ENCODE measurements at regions not wholly inside any gene's neighbourhood (a gene's known extent, or its start where the extent isn't known, plus 50 kb on each side); places are given as distances from the start of the nearest gene placed in this dataset.

DNA sequence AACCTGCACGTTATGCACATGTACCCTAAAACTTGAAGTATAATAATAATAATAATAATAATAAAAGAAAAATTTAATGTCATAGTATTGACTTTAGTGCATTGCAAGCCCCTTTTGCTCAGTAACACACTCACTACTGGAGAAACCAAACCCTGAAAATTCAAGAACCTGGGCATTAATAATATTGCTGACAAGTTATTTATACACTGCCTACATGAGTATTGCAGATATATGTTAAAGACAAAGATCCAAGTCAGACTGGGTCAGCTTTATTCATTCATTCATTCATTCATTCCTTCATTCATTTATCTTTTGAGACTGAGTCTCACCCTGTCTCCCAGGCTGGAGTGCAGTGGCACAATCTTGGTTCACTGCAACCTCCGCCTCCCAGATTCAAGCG is 1711.2 kb downstream of the TP53TG3F start:
- no peak for DNase-seq (ENCODE audit: low read depth)

DNA sequence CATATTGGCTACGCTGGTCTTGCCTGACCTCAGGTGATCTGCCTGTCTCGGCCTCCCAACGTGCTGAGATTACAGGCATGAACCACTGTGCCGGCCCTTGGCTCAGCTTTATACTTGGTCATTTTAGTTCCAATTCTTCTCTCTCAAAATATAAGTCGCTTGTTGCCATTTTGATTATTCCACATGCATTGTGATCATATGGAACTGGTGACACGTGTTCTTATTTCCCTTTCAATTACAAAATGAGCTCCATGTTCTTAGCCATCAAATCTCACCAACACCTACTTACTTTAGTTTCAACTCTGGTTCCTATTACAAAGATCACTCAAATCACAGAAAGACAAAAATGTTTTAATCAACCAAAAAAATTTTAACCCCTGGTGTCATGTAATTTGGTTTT is 1711.7 kb downstream of the TP53TG3F start:
- DNase-seq (ENCODE audit: low read depth), result no peak

DNA sequence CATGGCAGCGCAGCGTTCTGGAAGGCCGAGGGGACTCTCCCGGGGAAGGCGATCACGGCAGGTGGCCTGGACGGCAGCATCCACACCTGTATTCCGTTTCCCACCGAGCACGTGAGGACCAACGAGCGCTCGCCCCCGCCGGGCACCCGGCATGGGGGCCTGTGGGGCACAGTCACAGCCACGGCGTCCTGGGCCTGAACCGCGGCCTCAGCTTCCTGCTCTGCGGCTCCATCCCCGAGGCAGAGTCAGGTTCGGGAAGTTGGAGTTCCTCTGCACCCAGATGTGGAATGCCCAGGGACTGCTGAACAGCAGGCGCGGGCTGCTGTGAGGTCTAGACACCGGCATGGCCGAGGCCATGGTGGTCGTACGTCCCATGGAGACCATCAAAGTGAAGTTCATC is 1713.9 kb downstream of the TP53TG3F start:
- DNase-seq (ENCODE audit: low read depth), result no peak

GRCh38 chr16:35174016-35174415 is 1714.6 kb downstream of the TP53TG3F start:
- no peak for DNase-seq (ENCODE audit: low read depth)

DNA sequence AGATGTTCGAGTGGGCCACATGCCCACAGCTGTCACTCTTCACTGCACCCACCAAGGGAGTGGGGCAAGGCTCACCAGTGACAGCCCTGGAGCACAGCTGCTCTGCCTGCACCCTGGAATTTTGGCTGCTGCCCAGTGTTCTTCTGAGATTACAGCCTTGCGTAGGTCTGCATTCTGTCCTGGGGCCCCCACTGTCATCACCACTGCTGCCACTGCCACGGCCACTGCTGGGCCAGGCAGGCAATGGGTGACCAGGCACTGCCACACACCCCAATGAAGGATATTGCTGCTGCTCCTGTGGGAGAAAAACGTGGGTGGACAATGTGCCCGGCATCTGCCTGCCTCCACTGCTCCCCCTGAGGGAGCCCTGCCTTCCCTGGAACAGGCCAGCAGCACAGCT is 1717.0 kb downstream of the TP53TG3F start:
- DNase-seq (ENCODE audit: low read depth), result no peak

DNA sequence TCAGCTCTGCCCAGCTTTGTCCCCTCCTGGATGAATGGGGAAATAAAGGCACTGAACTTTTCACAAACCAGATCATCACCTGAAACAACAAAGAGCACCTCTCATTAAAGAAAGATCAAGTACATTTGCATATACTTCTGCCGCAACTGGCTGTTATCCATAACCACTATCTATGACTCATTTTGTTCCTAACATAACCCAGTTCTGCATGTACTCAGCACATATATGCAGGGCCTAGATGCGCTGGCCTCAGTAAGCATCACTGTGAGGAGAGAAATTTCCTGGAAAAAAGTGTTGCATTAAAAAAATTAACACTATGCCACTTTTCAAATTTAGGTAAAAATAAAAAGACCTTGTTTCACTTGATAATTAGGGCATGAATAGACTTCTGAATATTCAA is 1718.4 kb downstream of the TP53TG3F start:
- DNase-seq (ENCODE audit: low read depth), result no peak

DNA sequence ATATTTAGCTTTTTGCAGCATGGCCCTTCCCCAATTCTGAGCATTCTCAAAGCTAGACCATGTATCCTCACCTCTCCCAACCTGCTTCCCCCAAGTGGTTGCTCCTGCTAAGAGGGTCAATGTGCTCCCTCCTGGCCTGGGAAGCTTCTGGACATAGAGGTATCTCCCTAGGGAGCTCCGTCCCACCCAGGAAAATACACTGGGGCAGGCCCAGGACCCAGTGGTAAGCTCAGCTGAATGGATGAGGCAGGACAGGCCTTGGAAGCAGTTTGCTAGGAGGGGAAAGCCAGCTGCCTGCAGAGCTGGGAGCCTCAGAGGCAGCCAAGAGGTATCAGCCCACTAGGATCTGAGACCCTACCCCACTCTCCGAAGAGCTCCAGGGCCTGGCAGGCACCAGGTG is 1721.6 kb downstream of the TP53TG3F start:
- DNase-seq (ENCODE audit: low read depth), result no peak

GRCh38 chr16:35181422-35182030 is 1722.1 kb downstream of the TP53TG3F start:
- no peak for DNase-seq (ENCODE audit: low read depth)

- DNase-seq (ENCODE audit: low read depth), result no peak
These were observed 1722.7 kb downstream of the TP53TG3F start for GRCh38 chr16:35182043-35182677.

DNA sequence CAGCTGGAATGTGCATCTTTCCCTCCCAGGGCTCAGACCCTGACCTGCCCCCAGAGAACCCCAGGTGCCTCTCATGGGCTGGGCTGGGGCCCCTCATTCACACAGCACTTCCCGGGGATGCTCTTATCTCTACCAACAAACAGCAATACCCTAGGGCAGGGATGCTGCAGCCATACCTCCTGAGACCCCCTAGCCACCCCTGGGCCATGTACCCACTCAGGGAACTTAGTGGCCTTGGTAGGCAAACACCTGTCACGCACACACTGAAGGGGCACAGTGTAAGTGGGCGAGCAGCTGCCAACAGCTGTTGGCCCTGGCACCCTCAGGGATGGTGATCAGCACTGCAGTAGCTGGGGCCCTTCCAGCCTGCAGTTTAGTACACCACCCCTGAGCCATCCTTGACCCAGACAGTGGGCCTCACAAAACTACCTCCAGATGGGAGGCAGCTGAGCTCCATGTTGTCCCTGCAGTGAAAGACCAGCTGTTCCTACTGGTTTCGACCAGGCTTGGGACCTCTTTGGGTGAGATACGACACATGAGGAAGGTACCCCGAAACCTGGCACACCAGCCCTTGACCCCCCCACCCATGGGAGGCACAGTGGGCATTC is 1723.6 kb downstream of the TP53TG3F start:
- no peak for DNase-seq (ENCODE audit: low read depth)

- no peak for DNase-seq (ENCODE audit: low read depth)
These were observed 1725.0 kb downstream of the TP53TG3F start for GRCh38 chr16:35184356-35184870.

DNA sequence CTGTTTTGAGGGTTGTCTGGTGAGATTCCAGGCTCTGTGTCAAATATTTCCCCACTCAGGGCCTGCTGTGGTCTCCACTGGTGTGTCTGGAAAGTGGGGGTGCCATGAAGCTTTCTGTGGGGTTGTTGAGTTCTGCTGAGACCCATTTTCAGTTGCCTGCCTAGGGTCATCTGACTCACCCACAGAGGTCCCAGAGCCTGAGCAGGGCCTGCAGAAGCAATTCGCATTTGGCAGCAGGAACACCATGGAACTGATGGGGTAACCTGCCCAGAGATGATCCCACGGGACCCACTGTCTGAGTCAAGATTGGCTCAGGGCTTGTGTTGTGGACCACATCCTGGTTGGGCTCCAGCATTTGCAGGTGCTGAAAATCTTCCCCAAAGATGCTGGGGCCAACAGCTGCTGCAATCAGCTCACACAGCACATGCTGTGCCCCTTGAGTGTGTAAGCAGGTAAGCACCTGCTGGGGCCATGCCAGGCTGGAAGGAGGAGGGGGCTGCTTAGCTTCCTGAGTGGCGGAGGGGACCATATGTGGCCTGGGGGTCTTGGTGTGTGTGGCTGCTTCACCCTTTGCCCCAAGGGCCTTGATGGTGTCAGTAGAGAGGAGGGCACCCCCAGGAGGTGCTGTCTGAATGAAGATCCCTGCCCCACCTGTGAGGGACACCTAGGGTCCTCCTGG is 1726.1 kb downstream of the TP53TG3F start:
- DNase-seq (ENCODE audit: low read depth), result no peak

DNA sequence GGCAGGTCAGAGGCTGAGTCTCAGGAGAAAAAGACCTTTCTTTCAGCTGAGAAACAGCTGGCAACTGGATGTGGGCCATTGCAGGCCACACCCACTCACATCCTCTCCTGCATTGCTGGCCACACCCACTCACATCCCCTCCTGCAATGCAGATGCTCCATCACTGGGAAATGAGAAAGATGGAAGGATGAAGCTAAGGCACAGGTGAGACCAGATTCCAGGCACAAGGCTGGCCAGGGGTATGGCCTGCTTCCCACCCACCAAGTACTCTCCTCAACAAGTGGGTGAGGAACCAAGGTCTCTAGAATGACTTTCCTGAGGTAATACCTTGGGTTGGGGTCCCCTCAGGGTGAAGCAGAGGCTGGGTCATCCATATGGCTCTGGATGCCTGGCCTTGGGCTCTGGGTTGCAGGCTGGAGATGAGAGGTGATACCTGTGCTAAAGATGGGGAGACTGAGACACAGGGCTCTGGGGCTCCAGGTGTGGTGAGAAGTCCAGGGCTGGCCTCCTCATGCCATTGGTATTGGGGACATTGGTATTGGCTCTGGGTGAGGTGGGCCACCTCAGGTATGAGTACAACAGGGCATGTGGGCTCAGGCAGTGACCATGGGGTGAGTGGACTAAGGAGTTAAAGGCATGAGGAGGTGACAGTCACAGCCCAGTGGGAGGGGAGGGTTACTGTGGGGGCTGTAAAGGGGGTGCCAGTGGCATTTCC is 1726.8 kb downstream of the TP53TG3F start:
- no peak for DNase-seq (ENCODE audit: low read depth)

- DNase-seq (ENCODE audit: low read depth), result no peak
These were observed 1728.3 kb downstream of the TP53TG3F start for GRCh38 chr16:35187665-35188225.

DNA sequence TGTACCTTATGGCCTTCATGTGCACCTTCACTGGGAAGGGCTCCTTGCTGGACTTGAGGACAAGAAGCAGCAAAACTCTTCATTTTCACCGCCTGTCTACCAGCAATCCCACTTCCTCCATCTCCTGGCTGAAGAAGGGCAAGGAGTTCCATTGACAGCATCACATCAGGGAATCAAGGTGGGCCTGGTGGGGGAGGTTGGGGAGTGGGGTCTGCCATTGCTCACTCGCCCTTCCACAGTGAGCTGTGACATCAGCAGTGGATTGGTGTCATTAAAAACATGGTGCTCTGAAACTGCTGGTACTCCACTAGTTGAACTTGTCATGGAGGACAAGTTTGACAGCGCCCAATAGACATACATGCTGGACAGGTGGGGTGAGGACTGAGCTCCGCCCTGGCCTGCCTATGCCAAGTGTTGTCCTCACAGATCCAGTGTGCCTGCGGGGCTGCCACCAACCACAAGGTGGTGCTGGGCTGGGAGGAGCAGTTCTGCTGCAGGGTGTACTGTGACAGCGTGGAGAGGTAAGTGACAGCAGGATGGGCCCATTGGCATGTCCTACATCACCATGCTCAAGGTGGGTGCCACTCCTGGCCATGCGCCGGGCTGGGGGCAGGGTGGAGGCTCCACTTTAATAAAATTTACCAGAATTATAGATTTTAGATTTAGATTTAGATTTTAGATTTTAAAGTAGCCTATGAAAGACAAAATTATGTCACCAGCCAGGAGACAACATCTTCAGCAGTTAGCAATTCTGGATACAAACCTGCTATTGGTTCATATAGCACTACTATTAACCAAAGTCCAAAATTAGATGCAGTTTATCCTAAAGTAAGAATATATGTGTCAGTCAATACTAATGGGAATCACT is 1729.1 kb downstream of the TP53TG3F start:
- no peak for DNase-seq (ENCODE audit: low read depth)

- DNase-seq (ENCODE audit: low read depth), result no peak
These were observed 1733.6 kb downstream of the TP53TG3F start for GRCh38 chr16:35192993-35193392.

DNA sequence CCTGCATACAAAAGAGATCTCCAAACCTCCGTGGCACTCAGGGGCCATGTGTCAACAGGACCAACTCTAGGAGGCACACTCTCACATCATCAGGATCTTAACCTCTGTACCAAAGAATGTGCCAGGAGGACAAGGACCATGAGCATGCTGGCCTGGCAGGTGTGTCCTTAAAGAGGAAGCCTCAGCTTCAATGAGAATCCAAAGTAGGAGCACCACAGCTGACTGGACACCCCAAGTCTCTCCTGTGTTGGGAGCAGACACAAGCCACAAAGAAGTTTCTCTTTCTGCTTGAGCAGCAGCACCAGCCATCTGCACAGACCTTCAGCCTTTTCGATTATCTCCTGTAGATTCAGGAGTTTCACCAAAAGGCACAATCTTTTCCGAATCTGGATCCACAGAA is 1734.5 kb downstream of the TP53TG3F start:
- DNase-seq (ENCODE audit: low read depth), result no peak

GRCh38 chr16:35194681-35195080 is 1735.3 kb downstream of the TP53TG3F start:
- no peak for DNase-seq (ENCODE audit: low read depth)

GRCh38 chr16:35195173-35195863 is 1735.9 kb downstream of the TP53TG3F start:
- no peak for DNase-seq (ENCODE audit: low read depth)

DNA sequence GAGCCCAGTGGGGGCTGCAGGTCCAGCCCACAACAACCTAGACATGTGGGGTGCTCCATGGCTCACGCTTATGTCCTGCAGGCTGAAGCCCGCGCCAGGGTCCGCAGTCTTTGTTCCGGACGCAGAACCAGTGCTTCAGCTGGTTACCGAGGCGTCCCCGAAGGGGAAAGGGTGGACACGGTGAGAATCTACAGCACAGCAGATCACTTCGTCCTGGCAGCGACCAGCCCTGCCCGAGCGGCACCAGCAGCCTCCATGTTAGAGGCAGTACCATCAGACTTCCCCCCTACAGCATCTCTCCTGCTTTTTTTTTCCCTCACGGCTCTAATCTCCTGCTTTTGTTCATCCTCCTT is 1736.4 kb downstream of the TP53TG3F start:
- no peak for DNase-seq (ENCODE audit: low read depth)
